OCI-LY7 (cell line): ENCODE measurements at regions not wholly inside any gene's neighbourhood (a gene's known extent, or its start where the extent isn't known, plus 50 kb on each side); places are given as distances from the start of the nearest gene placed in this dataset.

Source experiments
- CTCF ChIP-seq: fragments of 200-600 bp; sonication (generic); conservative IDR thresholded peaks from 2 replicates; pipeline ENCODE4 v1.5.1; 2014; ENCODE audit warnings: mild to moderate bottlenecking, antibody characterized with exemption, low read length, moderate library complexity, mixed read lengths
- EZH2phosphoT487 ChIP-seq: fragments of 200-600 bp; sonication (generic); IDR thresholded peaks from 2 replicates; pipeline ENCODE4 v1.6.1; 2018; ENCODE audit warnings: low read depth, borderline replicate concordance, mild to moderate bottlenecking, mixed run types, antibody characterized with exemption, low read length, moderate library complexity, mixed read lengths

- no peak for TF ChIP-seq CTCF
- TF ChIP-seq EZH2phosphoT487: no peak
These were observed 57.9 kb upstream of the PHACTR2 start for GRCh38 chr6:143619824-143620401.
